SK-N-SH treated with all-trans-retinoic acid at 6 μM for 48 hours (cell line): ENCODE measurements at regions not wholly inside any gene's neighbourhood (a gene's known extent, or its start where the extent isn't known, plus 50 kb on each side); places are given as distances from the start of the nearest gene placed in this dataset.

Experiments used
- ATAC-seq: fragments of 200-7000 bp; cut with Tn5 transposase; 3 replicates; pipeline ENCODE4 v1.9.1; 2020; ENCODE audit warnings: mild to moderate bottlenecking, moderate library complexity
- ARNTL ChIP-seq: fragments of 450-650 bp; formaldehyde crosslinking; IDR thresholded peaks from 2 replicates; pipeline ENCODE4 v1.5.0; 2020; ENCODE audit warnings: low read depth, mild to moderate bottlenecking, moderate library complexity, borderline replicate concordance
- BACH2 ChIP-seq: fragments of 250-450 bp; sonication (Bioruptor Pico); IDR thresholded peaks from 2 replicates; pipeline ENCODE4 v1.9.0; 2021; ENCODE audit warnings: mild to moderate bottlenecking, borderline replicate concordance
- CREB5 ChIP-seq: fragments of 250-450 bp; sonication (Bioruptor Pico); IDR thresholded peaks from 2 replicates; pipeline ENCODE4 v1.5.1; 2020; ENCODE audit warnings: low read depth, mild to moderate bottlenecking, moderate library complexity
- CSDC2 ChIP-seq: fragments of 250-450 bp; sonication (Bioruptor Pico); IDR thresholded peaks from 2 replicates; pipeline ENCODE4 v1.5.0; 2020; ENCODE audit warnings: mild to moderate bottlenecking, moderate library complexity
- CSRNP3 ChIP-seq: fragments of 250-450 bp; sonication (Bioruptor Pico); IDR thresholded peaks from 2 replicates; pipeline ENCODE4 v1.5.1; 2021; ENCODE audit warnings: mild to moderate bottlenecking, moderate library complexity
- GLIS3 ChIP-seq: fragments of 250-450 bp; sonication (Bioruptor Pico); IDR thresholded peaks from 2 replicates; pipeline ENCODE4 v1.5.0; 2020; ENCODE audit warnings: mild to moderate bottlenecking, moderate library complexity
- ISL1 ChIP-seq: fragments of 250-450 bp; sonication (Bioruptor Pico); IDR thresholded peaks from 2 replicates; pipeline ENCODE4 v2.1.2; 2022; ENCODE audit warnings: mild to moderate bottlenecking, moderate library complexity
- PATZ1 ChIP-seq: fragments of 250-450 bp; sonication (Bioruptor Pico); IDR thresholded peaks from 2 replicates; pipeline ENCODE4 v1.8.0; 2020; ENCODE audit warnings: mild to moderate bottlenecking, moderate library complexity, borderline replicate concordance
- POU6F1 ChIP-seq: fragments of 250-450 bp; sonication (Bioruptor Pico); IDR thresholded peaks from 2 replicates; pipeline ENCODE4 v1.8.0; 2021; ENCODE audit warnings: low read depth, mild to moderate bottlenecking, moderate library complexity, borderline replicate concordance
- RARB ChIP-seq: fragments of 250-450 bp; sonication (Bioruptor Pico); IDR thresholded peaks from 2 replicates; pipeline ENCODE4 v1.8.0; 2021; ENCODE audit warnings: mild to moderate bottlenecking, moderate library complexity
- TCF4 ChIP-seq: fragments of 250-450 bp; sonication (Bioruptor Pico); IDR thresholded peaks from 2 replicates; pipeline ENCODE4 v1.8.0; 2021; ENCODE audit warnings: mild to moderate bottlenecking, moderate library complexity, borderline replicate concordance
- TSHZ2 ChIP-seq: fragments of 250-450 bp; sonication (Bioruptor Pico); IDR thresholded peaks from 2 replicates; pipeline ENCODE4 v1.5.0; 2020; ENCODE audit warnings: mild to moderate bottlenecking, moderate library complexity
- ZC3H10 ChIP-seq: fragments of 250-450 bp; sonication (Bioruptor Pico); IDR thresholded peaks from 2 replicates; pipeline ENCODE4 v1.5.1; 2021; ENCODE audit warnings: mild to moderate bottlenecking, moderate library complexity
- ZFP3 ChIP-seq: fragments of 250-450 bp; sonication (Bioruptor Pico); IDR thresholded peaks from 2 replicates; pipeline ENCODE4 v1.5.0; 2020; ENCODE audit warnings: mild to moderate bottlenecking, moderate library complexity
- ZFP30 ChIP-seq: fragments of 450-650 bp; formaldehyde crosslinking; IDR thresholded peaks from 2 replicates; pipeline ENCODE4 v1.5.0; 2022; ENCODE audit warnings: mild to moderate bottlenecking, moderate library complexity
- ZNF565 ChIP-seq: fragments of 450-650 bp; formaldehyde crosslinking; conservative IDR thresholded peaks from 2 replicates; pipeline ENCODE4 v1.5.0; 2020; ENCODE audit warnings: low read depth, mild to moderate bottlenecking, moderate library complexity
- ZNF8 ChIP-seq: fragments of 450-650 bp; formaldehyde crosslinking; IDR thresholded peaks from 2 replicates; pipeline ENCODE4 v1.5.0; 2020; ENCODE audit warnings: mild to moderate bottlenecking, moderate library complexity

- no peak for TF ChIP-seq ARNTL
- no peak for TF ChIP-seq GLIS3
- no peak for TF ChIP-seq RARB (CRISPR knock-in tag)
- no peak for TF ChIP-seq ZNF8 (CRISPR knock-in tag)
- TF ChIP-seq BACH2 (CRISPR knock-in tag), result no peak
- TF ChIP-seq CSDC2 (CRISPR knock-in tag), result no peak
- no peak for TF ChIP-seq ZC3H10 (CRISPR knock-in tag)
- no peak for TF ChIP-seq CSRNP3 (CRISPR knock-in tag)
- no peak for TF ChIP-seq ZFP3 (CRISPR knock-in tag)
- TF ChIP-seq TCF4 (CRISPR knock-in tag), result no peak
- TF ChIP-seq ISL1 (CRISPR knock-in tag), result no peak
- no peak for TF ChIP-seq ZNF565 (CRISPR knock-in tag)
- no peak for TF ChIP-seq PATZ1 (CRISPR knock-in tag)
- TF ChIP-seq TSHZ2 (CRISPR knock-in tag), result no peak
- ATAC-seq, result no peak
Observed at GRCh38 chr2:221133941-221134340, 438.2 kb downstream of the EPHA4 start.

GRCh38 chr2:221134718-221135117, 437.4 kb downstream of the EPHA4 start:
- no peak for ATAC-seq
- no peak for TF ChIP-seq RARB (CRISPR knock-in tag)
- no peak for TF ChIP-seq ZFP3 (CRISPR knock-in tag)
- no peak for TF ChIP-seq GLIS3
- no peak for TF ChIP-seq ZFP30
- no peak for TF ChIP-seq POU6F1 (CRISPR knock-in tag)
- TF ChIP-seq ZNF8 (CRISPR knock-in tag), result no peak
- no peak for TF ChIP-seq CREB5 (CRISPR knock-in tag)
- TF ChIP-seq PATZ1 (CRISPR knock-in tag), result no peak
- TF ChIP-seq ARNTL, result no peak

GRCh38 chr2:221135699-221136098, 436.4 kb downstream of the EPHA4 start:
- ATAC-seq, result no peak
- TF ChIP-seq TCF4 (CRISPR knock-in tag) (no peak), ARNTL (no peak), POU6F1 (CRISPR knock-in tag) (no peak)
